Thyroid gland (tissue), 4 donors: ENCODE measurements at regions not wholly inside any gene's neighbourhood (a gene's known extent, or its start where the extent isn't known, plus 50 kb on each side); places are given as distances from the start of the nearest gene placed in this dataset.

ENCODE experiments used
- DNase-seq, 2 donors: peaks; one replicate each; pipeline ENCODE4 v3.0.0-alpha.2; 2019
- H3K27ac ChIP-seq, 3 donors: fragments of 200-600 bp; sonication (generic); 1 replicate in 2 of 3; 2 replicates in 1 of 3; pipeline ENCODE4 v1.5.1; 2016 to 2019; ENCODE audit warnings: mild to moderate bottlenecking in 1 of 3, moderate library complexity in 1 of 3
- H3K27me3 ChIP-seq: fragments of 200-600 bp; sonication (generic); one replicate; pipeline ENCODE4 v1.5.1; 2019
- H3K36me3 ChIP-seq, 2 donors: fragments of 200-600 bp; sonication (generic); one replicate each; pipeline ENCODE4 v1.5.1; 2016 to 2019
- H3K4me1 ChIP-seq, 2 donors: fragments of 200-600 bp; sonication (generic); one replicate each; pipeline ENCODE4 v1.5.1; 2017 to 2019
- H3K4me3 ChIP-seq, 3 donors: fragments of 200-600 bp; sonication (generic); replicated peaks in 1 of 3; 1 replicate in 2 of 3; 2 replicates in 1 of 3; pipeline ENCODE4 v1.5.1; 2016; ENCODE audit warnings: mild to moderate bottlenecking in 1 of 3
- H3K9me3 ChIP-seq: fragments of 200-600 bp; sonication (generic); one replicate; pipeline ENCODE4 v1.5.1; 2017
- CTCF ChIP-seq, 6 experiments: fragments of 200-600 bp in 3 of 6; fragments of 450-650 bp in 3 of 6; sonication (generic) in 3 of 6; IDR thresholded peaks; one replicate each; pipeline ENCODE4 v1.5.1; 2016 to 2019; ENCODE audit warnings: antibody characterized with exemption in 6 of 6, mild to moderate bottlenecking in 2 of 6, inconsistent platforms in 1 of 6, moderate library complexity in 1 of 6
- POLR2A ChIP-seq, 2 donors: fragments of 450-650 bp; IDR thresholded peaks; one replicate each; pipeline ENCODE4 v1.6.1; 2017; ENCODE audit warnings: antibody characterized with exemption in 2 of 2, mild to moderate bottlenecking in 2 of 2, moderate library complexity in 1 of 2
- WGBS, 2 donors: methylation state at CpG; one replicate each; pipeline ENCODE4 v1.1.5; 2017; 5-methylcytosine and 5-hydroxymethylcytosine counted together
- intact Hi-C: fragments of 100-400 bp; cut with DNase I; formaldehyde crosslinking; loops from one replicate; pipeline ENCODE4 v1.15.1; 2023

GRCh38 chr11:45036733-45037132, 86.0 kb upstream of the TP53I11 start:
- WGBS, 2 donors: 72 to 78% methylated on average over 6 of the region's 6 CpGs
- Histone ChIP-seq H3K9me3 (no peaks in the 10 kb centered on the region), H3K4me1 (no peaks in the 10 kb centered on the region), H3K27ac (no peak overlapping the region), H3K27me3 (no peaks in the 10 kb centered on the region), H3K4me3 (no peak overlapping the region), H3K36me3 (no peaks in the 10 kb centered on the region)
- TF ChIP-seq CTCF (IDR thresholded peaks at IDR 0.05): no peak
- no peak for TF ChIP-seq POLR2A (IDR thresholded peaks at IDR 0.05)
- no peak for DNase-seq
- intact Hi-C loops: no loop called here

- no peak overlapping the region for H3K4me3 ChIP-seq
- TF ChIP-seq CTCF (IDR thresholded peaks at IDR 0.05): no peak
- intact Hi-C loops: no loop called here
- H3K36me3 ChIP-seq: no peaks in the 10 kb centered on the region
- no peaks in the 10 kb centered on the region for H3K9me3 ChIP-seq
- H3K27ac ChIP-seq: no peak overlapping the region
- H3K27me3 ChIP-seq: no peaks in the 10 kb centered on the region
- no peak for DNase-seq
- H3K4me1 ChIP-seq: no peaks in the 10 kb centered on the region
These were observed 86.8 kb upstream of the TP53I11 start for GRCh38 chr11:45037434-45038005.

GRCh38 chr11:45038923-45039322, 88.2 kb upstream of the TP53I11 start:
- no peaks in the 10 kb centered on the region for H3K27me3 ChIP-seq
- no peaks in the 10 kb centered on the region for H3K4me1 ChIP-seq
- H3K9me3 ChIP-seq: no peaks in the 10 kb centered on the region
- DNase-seq: no peak
- no peaks in the 10 kb centered on the region for H3K36me3 ChIP-seq
- H3K27ac ChIP-seq: no peak overlapping the region
- no peak for TF ChIP-seq CTCF (IDR thresholded peaks at IDR 0.05)
- no peak for TF ChIP-seq POLR2A (IDR thresholded peaks at IDR 0.05)
- WGBS, 2 donors: 84 to 92% methylated on average over 1 of the region's 1 CpG
- H3K4me3 ChIP-seq: no peak overlapping the region
- intact Hi-C loops: no loop called here

DNA sequence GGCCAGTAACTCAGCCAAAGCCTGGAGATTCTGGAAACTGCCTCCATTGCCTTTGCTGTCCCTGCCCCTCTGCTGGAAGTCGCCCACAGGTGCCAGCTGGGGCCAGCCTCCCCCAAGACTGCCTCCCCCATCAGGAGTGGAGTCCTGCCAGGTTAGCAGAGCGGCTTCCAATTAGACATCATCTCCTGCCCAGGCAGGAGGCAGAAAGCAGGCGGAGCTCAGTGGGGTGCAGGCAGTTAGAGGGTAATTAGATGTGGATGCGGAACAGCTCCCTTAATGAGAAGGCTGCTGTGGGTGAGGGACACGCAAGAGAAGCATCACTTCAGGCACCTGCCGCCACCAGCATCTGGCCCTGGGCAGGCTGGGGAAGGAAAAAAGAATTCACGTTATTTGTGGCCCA, 90.9 kb upstream of the TP53I11 start:
- no peaks in the 10 kb centered on the region for H3K27me3 ChIP-seq
- intact Hi-C loops: loop anchor here (10.0 kb wide), 1 partner anchor 53 kb away; no protein-coding TSS in a partner anchor
- H3K4me1 ChIP-seq: peaks cover 0 to 12% of the 10 kb centered on the region in 2 donors
- no peaks in the 10 kb centered on the region for H3K9me3 ChIP-seq
- no peaks in the 10 kb centered on the region for H3K36me3 ChIP-seq
- DNase-seq: no peak
- WGBS, 2 donors: 82 to 92% methylated on average over 7 of the region's 7 CpGs
- H3K4me3 ChIP-seq: no peak overlapping the region
- TF ChIP-seq CTCF (IDR thresholded peaks at IDR 0.05) (no peak), POLR2A (IDR thresholded peaks at IDR 0.05) (no peak)
- H3K27ac ChIP-seq: no peak overlapping the region

GRCh38 chr11:45042560-45042959, 91.9 kb upstream of the TP53I11 start:
- Histone ChIP-seq H3K27ac (no peak overlapping the region), H3K9me3 (no peaks in the 10 kb centered on the region), H3K4me3 (no peak overlapping the region), H3K36me3 (no peaks in the 10 kb centered on the region), H3K4me1 (peaks cover 0 to 18% of the 10 kb centered on the region in 2 donors), H3K27me3 (no peaks in the 10 kb centered on the region)
- TF ChIP-seq POLR2A (IDR thresholded peaks at IDR 0.05) (no peak), CTCF (IDR thresholded peaks at IDR 0.05) (no peak)
- 50 to 71% methylated on average over 3 to 4 of the region's 4 CpGs for WGBS, 2 donors
- no peak for DNase-seq
- intact Hi-C loops: loop anchor here (10.0 kb wide), 1 partner anchor 52 kb away; no protein-coding TSS in a partner anchor
